Hepatocyte (in vitro differentiated cells): ENCODE measurements at regions not wholly inside any gene's neighbourhood (a gene's known extent, or its start where the extent isn't known, plus 50 kb on each side); places are given as distances from the start of the nearest gene placed in this dataset.

Experiments
- DNase-seq: peaks from one replicate; pipeline ENCODE4 v3.0.0-alpha.2; 2016; ENCODE audit warnings: low spot score
- H2AFZ ChIP-seq: fragments of 200-600 bp; sonication (generic); 2 replicates; pipeline ENCODE4 v1.6.0; 2016; ENCODE audit warnings: antibody characterized with exemption, mild to moderate bottlenecking
- H3K27ac ChIP-seq: fragments of 200-600 bp; sonication (generic); 2 replicates; pipeline ENCODE4 v1.5.1; 2016; ENCODE audit warnings: mild to moderate bottlenecking
- H3K27me3 ChIP-seq: fragments of 200-600 bp; sonication (generic); 2 replicates; pipeline ENCODE4 v1.6.1; 2016
- H3K36me3 ChIP-seq: fragments of 200-600 bp; sonication (generic); replicated peaks from 2 replicates; pipeline ENCODE4 v1.5.1; 2016; ENCODE audit warnings: low read depth; ENCODE audit not compliant: insufficient read depth
- H3K4me1 ChIP-seq: fragments of 200-600 bp; sonication (generic); 2 replicates; pipeline ENCODE4 v1.5.1; 2016; ENCODE audit warnings: mild to moderate bottlenecking, moderate library complexity; ENCODE audit not compliant: insufficient read depth
- H3K4me2 ChIP-seq: fragments of 200-600 bp; sonication (generic); 2 replicates; pipeline ENCODE4 v1.6.0; 2016
- H3K4me3 ChIP-seq: fragments of 200-600 bp; sonication (generic); 2 replicates; pipeline ENCODE4 v1.5.1; 2016; ENCODE audit warnings: mild to moderate bottlenecking
- H3K79me2 ChIP-seq: fragments of 200-600 bp; sonication (generic); 2 replicates; pipeline ENCODE4 v1.6.0; 2017; ENCODE audit warnings: mild to moderate bottlenecking
- H3K9me2 ChIP-seq: fragments of 200-600 bp; sonication (generic); replicated peaks from 2 replicates; pipeline ENCODE4 v1.6.0; 2017; ENCODE audit warnings: mild to moderate bottlenecking; ENCODE audit not compliant: insufficient read depth
- H3K9me3 ChIP-seq: fragments of 200-600 bp; sonication (generic); 2 replicates; pipeline ENCODE4 v1.5.1; 2016; ENCODE audit warnings: low read depth, mild to moderate bottlenecking
- H4K20me1 ChIP-seq: fragments of 200-600 bp; sonication (generic); 2 replicates; pipeline ENCODE4 v1.6.0; 2016; ENCODE audit warnings: mild to moderate bottlenecking; ENCODE audit not compliant: insufficient read depth, poor library complexity, severe bottlenecking
- CTCF ChIP-seq: fragments of 200-600 bp; sonication (generic); IDR thresholded peaks from 2 replicates; pipeline ENCODE4 v1.5.1; 2016; ENCODE audit warnings: antibody characterized with exemption, mild to moderate bottlenecking; ENCODE audit not compliant: poor library complexity
- EZH2 ChIP-seq: fragments of 200-600 bp; sonication (generic); IDR thresholded peaks from 2 replicates; pipeline ENCODE4 v1.6.1; 2016; ENCODE audit warnings: antibody characterized with exemption, mild to moderate bottlenecking, borderline replicate concordance
- EZH2phosphoT487 ChIP-seq: fragments of 200-600 bp; sonication (generic); IDR thresholded peaks from one replicate; pipeline ENCODE4 v1.6.1; 2018; ENCODE audit warnings: antibody characterized with exemption, mild to moderate bottlenecking, low read depth, moderate library complexity; ENCODE audit not compliant: unreplicated experiment, severe bottlenecking
- WGBS: methylation state at CpG from one replicate; pipeline ENCODE4 v1.1.6; 2016; ENCODE audit warnings: low lambda C conversion rate; ENCODE audit errors: missing lambda C conversion rate; 5-methylcytosine and 5-hydroxymethylcytosine counted together

DNA sequence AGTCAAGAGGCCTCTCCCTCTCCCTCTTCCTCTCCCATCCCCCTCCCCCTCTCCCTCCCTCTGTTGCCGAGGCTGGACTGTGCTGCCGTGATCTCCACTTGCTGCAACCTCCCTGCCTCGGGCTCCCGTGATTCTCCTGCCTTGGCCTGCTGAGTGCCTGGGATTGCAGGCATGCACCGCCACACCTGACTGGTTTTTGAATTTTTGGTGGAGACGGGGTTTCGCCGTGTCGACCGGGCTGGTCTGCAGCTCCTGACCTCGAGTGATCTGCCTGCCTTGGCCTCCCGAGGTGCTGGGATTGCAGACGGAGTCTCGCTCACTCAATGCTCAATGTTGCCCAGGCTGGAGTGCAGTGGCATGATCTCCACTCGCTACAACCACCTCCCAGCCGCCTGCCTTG, 165.1 kb downstream of the CENPC start:
- H3K79me2 ChIP-seq, result no peaks in the 10 kb centered on the region
- H3K36me3 ChIP-seq, result no peaks in the 10 kb centered on the region
- TF ChIP-seq EZH2 (no peak), EZH2phosphoT487 (no peak), CTCF (no peak)
- no peaks in the 10 kb centered on the region for H3K27me3 ChIP-seq
- no peak overlapping the region for H3K4me3 ChIP-seq
- H3K9me2 ChIP-seq, result no peaks in the 10 kb centered on the region
- DNase-seq, result no peak
- H3K9me3 ChIP-seq, result no peaks in the 10 kb centered on the region
- H3K4me2 ChIP-seq, result no peak overlapping the region
- no peaks in the 10 kb centered on the region for H3K4me1 ChIP-seq
- H4K20me1 ChIP-seq, result no peaks in the 10 kb centered on the region
- WGBS, result 94% methylated on average over 16 of the region's 16 CpGs
- no peak overlapping the region for H3K27ac ChIP-seq
- no peak overlapping the region for H2AFZ ChIP-seq

- H3K4me2 ChIP-seq, result no peak overlapping the region
- no peak overlapping the region for H2AFZ ChIP-seq
- DNase-seq, result no peak
- no peak overlapping the region for H3K4me3 ChIP-seq
- H3K9me2 ChIP-seq, result no peaks in the 10 kb centered on the region
- no peaks in the 10 kb centered on the region for H3K36me3 ChIP-seq
- H4K20me1 ChIP-seq, result no peaks in the 10 kb centered on the region
- no peaks in the 10 kb centered on the region for H3K9me3 ChIP-seq
- no peak overlapping the region for H3K27ac ChIP-seq
- peaks cover 12% of the 10 kb centered on the region for H3K4me1 ChIP-seq
- H3K79me2 ChIP-seq, result no peaks in the 10 kb centered on the region
- H3K27me3 ChIP-seq, result no peaks in the 10 kb centered on the region
- no peak for TF ChIP-seq CTCF
- no peak for TF ChIP-seq EZH2phosphoT487
- TF ChIP-seq EZH2, result no peak
- WGBS, result 91% methylated on average over 3 of the region's 3 CpGs
These were observed 170.0 kb downstream of the CENPC start for GRCh38 chr4:67375291-67375690.

- H3K36me3 ChIP-seq, result no peaks in the 10 kb centered on the region
- no peaks in the 10 kb centered on the region for H4K20me1 ChIP-seq
- no peak overlapping the region for H2AFZ ChIP-seq
- H3K4me1 ChIP-seq, result peaks cover 12% of the 10 kb centered on the region
- no peaks in the 10 kb centered on the region for H3K9me3 ChIP-seq
- no peak overlapping the region for H3K4me2 ChIP-seq
- WGBS, result 69% methylated on average over 2 of the region's 2 CpGs
- H3K4me3 ChIP-seq, result no peak overlapping the region
- no peaks in the 10 kb centered on the region for H3K9me2 ChIP-seq
- no peak for TF ChIP-seq EZH2phosphoT487
- TF ChIP-seq CTCF, result no peak
- no peak for TF ChIP-seq EZH2
- H3K27ac ChIP-seq, result no peak overlapping the region
- no peaks in the 10 kb centered on the region for H3K27me3 ChIP-seq
- H3K79me2 ChIP-seq, result no peaks in the 10 kb centered on the region
- DNase-seq, result no peak
These were observed 173.7 kb downstream of the CENPC start for GRCh38 chr4:67371615-67372014.

DNA sequence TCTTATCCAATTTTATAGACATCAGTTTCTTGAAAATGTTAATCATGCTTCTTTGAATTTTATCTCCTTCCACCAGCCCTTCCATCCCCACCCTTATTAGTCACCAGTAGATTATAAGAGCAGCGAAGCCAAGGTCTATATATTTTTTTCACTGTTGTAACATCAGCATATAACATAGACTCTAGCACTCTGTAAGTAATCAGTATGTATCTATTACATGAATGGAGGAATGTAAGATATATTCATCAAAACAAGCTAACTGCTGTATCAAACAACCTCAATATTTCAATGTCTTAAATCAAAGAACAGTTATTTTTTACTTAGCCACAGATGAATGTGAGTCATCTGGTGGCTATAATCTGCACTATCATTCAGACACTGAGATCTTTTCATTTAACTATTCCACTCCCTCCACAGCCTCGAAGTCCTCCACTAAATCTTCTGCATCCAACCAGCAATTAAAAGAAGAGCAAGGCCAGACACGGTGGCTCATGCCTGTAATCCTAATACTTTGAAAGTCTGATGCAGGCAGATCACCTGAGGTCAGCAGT, 178.9 kb downstream of the CENPC start:
- WGBS, result 42% methylated on average over 3 of the region's 3 CpGs
- Histone ChIP-seq H3K27ac (no peak overlapping the region), H2AFZ (no peak overlapping the region), H3K4me2 (no peak overlapping the region), H4K20me1 (no peaks in the 10 kb centered on the region), H3K36me3 (no peaks in the 10 kb centered on the region), H3K9me3 (no peaks in the 10 kb centered on the region), H3K4me1 (no peaks in the 10 kb centered on the region), H3K9me2 (no peaks in the 10 kb centered on the region), H3K79me2 (no peaks in the 10 kb centered on the region), H3K27me3 (no peaks in the 10 kb centered on the region), H3K4me3 (no peak overlapping the region)
- DNase-seq, result no peak
- TF ChIP-seq EZH2phosphoT487, result no peak
- no peak for TF ChIP-seq EZH2
- no peak for TF ChIP-seq CTCF
